T-helper 9 cell (primary cell): ENCODE measurements at regions not wholly inside any gene's neighbourhood (a gene's known extent, or its start where the extent isn't known, plus 50 kb on each side); places are given as distances from the start of the nearest gene placed in this dataset.
"Not testable (repeated sequence)": the region's sequence is repeated elsewhere in the genome, so short reads cannot be mapped to it uniquely, and the experiment has no call there.

Experiments
- DNase-seq: peaks from one replicate; pipeline ENCODE4 v3.0.0-alpha.2; 2020

DNA sequence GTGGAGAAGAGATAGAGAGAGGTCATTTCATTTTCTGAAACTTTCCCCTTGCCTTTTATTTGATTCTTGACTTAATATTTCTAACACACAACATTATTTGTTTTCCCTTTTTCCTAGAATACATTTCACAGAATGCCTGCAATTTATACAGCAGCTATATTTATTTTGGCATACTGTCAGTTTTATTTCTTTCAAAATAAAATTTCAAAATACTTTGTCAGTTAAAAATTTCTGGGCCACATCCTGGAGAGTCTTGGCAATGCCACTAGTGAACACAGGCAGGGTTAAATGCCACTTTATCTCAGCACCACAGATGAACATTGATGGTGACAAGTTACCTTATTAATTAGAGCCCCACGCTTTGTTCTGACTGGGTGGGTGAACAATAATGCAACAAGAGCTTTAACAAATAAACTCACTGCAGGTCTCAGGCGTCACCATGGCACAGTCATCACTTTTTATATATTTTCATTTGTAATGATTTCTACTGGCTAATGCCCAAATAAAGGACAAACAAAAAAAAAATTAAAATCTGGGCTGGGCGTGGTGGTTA, 494.0 kb downstream of the KIF20B start:
- DNase-seq: no peak

- no peak for DNase-seq
Observed at GRCh38 chr10:90197766-90198165, 496.4 kb downstream of the KIF20B start.

- no peak for DNase-seq
Observed at GRCh38 chr10:90199093-90199492, 497.7 kb downstream of the KIF20B start.

- DNase-seq: no peak
Observed at GRCh38 chr10:90199513-90199912, 498.1 kb downstream of the KIF20B start.

GRCh38 chr10:90204131-90204955, 503.0 kb downstream of the KIF20B start:
- DNase-seq: no peak

DNA sequence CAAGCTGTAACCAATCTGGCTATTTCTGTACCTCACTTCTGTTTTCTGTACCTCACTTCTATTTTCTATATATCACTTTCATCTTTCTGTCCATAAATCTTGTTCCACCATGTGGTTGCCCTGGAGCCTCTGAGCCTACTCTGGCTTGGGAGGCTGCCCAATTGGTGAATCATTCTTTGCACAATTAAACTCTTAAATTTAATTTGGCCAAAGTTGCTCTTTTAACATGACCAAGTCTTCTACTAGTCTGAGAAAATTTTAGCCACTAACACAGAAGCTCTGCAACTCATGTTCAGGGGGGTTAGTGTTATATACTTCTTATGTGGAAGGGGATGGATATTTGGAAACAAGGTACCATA, 503.5 kb downstream of the KIF20B start:
- DNase-seq: no peak

DNA sequence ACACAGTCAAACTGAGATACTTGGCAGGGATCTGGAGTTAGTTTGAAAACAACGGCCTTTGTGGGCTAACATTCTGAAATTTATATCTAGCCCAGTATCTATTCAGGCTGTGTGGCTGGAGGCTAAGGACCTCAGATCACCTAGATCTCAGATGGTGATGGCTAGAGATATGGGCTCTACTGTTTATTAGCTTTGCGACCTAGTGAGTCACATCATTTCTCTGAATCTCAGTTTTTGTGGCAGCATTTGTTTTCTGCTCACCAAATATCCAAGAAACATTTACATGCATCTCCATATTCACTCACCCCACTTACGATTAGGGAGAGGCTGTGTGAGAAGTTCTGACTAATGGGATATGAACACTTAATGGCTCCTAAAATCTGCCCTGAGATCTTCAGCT, 503.9 kb downstream of the KIF20B start:
- DNase-seq: no peak

DNA sequence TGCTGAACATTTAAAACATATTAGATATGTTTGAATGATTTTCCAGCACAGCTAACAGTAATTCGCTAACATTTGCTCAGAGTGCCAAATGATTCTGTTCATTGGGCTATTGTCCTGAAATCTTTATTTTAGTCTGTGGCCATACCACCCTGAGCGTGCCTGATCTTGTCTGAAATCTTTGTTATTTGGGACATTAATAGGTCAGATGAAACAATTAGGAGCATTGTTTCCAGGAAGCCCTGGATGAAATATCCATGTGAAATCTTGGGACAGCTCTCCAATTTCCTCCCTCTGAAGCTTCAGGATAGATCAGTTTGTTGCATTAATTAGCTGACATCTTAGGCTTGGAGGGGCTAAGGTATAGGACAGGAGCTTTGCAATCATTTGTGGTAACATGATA, 512.0 kb downstream of the KIF20B start:
- no peak for DNase-seq

DNA sequence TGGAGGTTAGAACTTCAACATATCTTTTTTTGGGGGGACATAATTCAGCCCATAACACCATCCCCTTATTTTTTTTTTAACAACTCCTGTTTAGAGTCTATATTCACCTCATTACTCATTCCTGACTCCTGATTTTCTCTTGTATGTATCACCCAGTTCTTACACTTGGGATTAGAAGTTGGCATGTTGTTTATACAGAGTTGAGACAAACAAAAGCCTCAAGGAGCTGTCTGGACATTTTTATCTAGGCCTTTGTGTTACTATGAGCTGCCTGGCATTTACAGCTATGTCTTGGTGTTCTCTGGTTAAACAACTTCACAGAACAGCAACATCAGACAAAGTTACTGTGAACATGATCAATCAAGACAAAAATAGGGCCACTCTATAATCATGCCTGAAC, 517.5 kb downstream of the KIF20B start:
- no peak for DNase-seq

GRCh38 chr10:90222372-90222771, 521.0 kb downstream of the KIF20B start:
- no peak for DNase-seq

GRCh38 chr10:90222939-90223338, 521.5 kb downstream of the KIF20B start:
- DNase-seq: no peak

DNA sequence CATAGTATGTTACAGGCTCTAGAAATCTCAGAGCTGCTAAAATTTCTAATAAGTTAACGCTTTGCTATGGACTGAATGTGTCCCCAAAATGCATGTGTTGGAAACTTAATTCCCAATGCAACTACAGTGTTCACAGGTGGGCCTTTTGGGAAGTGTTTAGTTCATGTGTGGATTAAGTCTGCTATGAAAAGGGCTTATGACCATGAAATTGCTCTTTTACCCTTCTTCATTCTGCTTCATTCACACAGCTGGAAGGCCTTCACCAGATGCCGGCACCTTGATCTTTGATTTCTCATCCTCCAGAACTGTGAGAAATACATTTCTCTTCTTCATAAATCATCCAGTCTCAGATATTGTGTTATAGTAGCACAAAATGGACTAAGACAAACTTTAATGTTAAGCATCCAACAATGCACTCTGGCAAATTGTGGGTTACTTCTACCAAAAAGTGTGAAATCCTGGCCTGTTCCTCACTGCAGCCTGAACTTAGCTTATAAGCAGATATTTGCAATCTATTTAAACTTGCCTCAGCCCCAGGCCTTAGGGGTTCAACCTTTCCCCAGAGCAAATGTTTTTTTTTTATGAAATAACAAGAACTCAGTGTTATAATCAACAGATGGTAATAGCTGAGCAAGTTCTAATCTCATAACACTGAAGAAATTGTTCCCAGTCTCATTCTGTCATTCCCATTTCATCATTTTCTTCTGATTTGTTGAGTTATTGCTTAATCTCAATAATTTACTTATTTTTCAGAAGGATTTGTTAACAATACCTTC, 523.6 kb downstream of the KIF20B start:
- DNase-seq: no peak

DNA sequence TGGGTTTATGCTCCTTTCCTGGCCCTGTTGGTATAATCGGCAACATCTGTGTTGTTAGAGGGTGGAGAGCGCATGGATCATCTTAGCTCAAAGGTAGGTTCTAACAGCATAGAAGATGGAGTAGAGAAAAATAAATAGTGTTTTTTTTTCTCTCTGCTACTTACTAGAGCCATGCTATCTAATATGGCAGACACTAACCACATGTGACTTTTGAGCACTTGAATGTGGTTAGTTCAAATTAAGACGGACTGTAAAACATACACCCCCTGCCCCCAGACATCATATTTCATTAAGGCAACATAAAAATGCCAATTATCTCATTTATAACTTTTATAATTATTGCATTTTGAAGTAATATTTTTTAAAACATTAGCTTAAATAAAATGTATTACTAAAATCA, 525.1 kb downstream of the KIF20B start:
- DNase-seq: no peak

DNA sequence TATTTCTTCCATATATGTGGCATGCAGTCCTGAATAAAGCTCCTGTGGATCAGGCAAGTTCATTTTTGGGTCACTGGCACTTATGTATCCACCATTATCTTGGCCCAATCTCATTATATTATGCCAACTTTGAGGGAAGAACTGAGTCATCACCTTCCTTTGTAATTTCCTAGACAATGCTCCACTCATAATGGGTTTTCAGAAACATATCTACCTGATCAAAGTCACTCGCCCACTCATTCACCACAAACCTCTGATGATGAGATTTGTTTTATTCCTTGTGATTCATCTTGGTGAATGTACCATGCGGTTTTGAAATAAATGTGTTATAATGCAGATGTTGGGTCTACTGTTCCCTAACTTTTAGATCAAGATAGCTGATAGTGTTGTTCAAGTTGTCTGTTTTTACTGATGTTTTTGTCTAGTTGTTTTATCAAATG, 525.8 kb downstream of the KIF20B start:
- DNase-seq: no peak

DNA sequence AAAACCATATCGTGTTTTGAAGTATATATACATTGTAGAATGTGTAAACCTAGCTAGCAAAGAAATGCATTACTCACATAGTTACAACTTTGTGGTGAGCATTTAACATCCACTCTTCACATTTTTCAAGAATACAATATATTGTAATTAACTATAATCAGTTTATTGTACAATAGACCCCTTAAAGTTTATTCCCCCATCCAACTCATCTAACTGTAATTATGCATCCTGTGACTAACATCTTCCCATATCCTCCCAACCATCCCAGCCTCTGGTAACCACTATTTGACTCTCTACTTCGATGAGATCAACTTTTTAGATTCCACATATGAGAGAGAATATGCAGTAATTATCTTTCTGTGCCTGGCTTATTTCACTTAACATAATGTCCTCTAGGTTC, 526.4 kb downstream of the KIF20B start:
- no peak for DNase-seq

DNA sequence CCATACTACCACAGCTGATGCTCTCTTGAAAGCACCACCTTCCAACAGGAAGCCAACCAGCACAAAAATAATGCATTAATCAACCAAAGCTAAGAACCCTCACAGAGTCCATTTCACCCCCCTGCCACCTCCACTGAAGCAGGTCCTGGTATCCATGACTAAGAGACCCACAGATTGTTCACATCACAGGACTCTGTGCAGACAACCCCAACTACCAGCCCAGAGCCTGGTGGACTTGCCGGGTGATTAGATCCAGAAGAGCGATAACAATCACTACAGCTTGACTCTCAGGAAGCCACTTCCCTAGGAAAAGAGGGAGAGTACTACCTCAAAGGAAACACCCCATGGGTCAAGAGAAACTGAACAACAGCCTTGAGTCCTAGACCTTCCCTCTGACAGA, 528.1 kb downstream of the KIF20B start:
- DNase-seq: no peak

DNA sequence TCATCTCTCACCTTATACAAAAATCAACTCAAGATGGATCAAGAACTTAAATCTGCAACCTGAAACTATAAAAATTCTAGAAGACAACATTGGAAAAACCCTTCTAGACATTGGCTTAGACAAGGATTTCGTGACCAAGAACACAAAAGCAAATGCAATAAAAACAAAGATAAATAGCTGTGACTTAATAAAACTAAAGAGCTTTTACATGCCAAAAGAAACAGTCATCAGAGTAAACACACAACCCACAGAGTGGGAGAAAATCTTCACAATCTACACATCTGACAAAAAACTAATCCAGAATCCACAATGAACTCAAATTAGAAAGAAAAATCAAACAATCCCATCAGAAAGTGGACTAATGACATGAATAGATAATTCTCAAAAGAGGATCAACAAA, 532.4 kb downstream of the KIF20B start:
- not testable (repeated sequence) for DNase-seq

DNA sequence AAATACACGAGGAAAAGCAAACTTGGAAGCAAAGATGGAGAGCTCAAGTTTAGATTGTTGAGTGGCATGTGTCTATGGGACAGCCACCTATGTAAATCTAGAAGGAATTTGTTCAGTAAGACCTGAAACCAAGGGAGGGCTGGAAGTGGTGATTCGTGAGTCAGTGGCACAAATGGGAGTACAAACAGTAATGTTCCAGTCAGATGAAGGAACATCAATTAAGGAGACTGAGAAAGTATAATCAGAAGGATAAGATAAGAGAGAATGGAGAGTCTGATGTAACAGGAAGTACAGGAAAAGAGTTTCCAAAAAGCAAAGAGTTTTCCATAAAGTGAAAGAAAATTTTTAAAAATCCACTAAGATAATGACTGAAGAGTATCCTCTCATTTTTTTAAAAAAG, 544.2 kb downstream of the KIF20B start:
- no peak for DNase-seq

- DNase-seq: not testable (repeated sequence)
Observed at GRCh38 chr10:90250784-90251183, 549.4 kb downstream of the KIF20B start.

DNA sequence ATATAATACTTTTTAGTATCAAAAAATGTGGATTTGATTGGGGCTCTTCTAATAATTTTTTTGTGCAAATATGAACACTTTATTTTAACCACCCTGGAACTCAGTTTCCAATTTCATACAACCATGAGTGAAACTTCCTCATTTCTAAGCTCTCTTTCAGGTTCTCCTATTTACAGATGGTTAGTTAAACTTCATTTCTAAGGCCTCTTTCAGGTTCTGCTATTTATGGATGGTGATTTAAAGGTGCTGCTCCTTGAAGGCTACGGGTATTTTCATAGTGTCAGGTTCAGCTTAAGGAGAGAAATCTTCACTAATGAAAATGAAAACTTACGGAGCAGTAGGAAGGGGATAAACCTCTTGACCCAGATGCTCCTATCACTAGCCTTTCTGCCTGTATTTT, 568.3 kb downstream of the KIF20B start:
- DNase-seq: no peak

DNA sequence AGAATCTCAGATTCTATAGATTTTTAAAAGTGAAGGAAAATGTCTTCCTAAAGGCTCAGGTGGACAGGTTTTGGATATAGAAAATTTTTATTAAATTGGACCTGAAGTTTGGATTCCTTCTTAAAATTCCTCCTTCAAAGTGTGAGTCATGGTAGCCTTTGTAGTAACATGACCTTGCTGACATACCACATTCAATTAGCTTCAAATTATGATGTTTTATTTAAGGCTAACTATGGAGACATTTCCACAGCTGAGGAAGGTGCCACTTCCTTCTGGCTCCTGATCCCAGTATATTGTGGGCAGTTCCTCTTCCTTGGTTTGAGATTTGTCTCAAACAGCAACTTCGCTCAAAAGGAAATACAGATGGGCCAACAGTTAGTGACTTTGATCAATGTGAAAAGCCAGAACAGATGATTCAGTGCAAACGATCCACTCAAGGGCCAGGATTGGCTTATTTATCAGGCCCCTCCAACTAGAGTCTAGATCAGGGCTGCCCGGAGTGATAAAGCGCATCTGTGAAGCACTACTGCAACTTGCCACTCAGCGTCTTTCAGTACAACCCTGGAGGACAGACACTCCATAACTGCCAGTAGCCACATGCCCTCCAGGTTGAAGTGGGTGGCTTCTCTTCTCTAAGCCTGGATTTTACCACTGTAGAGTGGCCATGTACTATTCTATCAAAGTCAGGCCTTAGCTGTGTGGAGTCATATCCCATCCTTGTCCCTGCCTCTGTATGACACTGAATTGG, 573.5 kb downstream of the KIF20B start:
- no peak for DNase-seq

DNA sequence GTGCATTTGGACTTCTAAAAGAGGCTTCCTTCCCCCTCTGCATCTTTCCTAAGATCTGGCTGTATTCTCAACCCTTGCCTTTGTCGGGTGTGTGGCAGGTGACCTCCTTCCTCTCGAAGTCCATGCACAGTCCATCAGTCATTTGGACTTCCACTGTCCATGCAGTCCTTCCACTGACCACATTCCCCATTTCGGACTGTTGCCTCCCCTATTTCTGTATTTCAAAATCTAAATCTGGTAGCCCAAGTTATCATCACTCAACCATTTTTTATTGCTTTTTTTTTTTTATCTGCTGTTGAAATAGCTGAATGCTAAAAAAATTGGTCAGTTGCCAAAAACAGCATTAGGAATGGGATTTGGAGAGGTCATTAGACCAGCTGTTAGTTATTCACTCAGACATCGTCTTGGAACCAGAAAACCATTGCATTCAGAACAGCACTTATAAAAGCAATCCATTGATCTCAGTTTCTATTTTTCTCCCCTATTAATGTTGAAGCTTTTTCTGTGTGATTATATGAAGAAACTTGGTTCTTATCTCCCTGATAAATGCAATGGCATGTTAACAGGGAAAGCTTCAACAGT, 575.6 kb downstream of the KIF20B start:
- no peak for DNase-seq

GRCh38 chr10:90286406-90286805, 571.4 kb downstream of the HTR7 start:
- DNase-seq: no peak
